GM12878 (cell line): ENCODE measurements at regions not wholly inside any gene's neighbourhood (a gene's known extent, or its start where the extent isn't known, plus 50 kb on each side); places are given as distances from the start of the nearest gene placed in this dataset.

ENCODE experiments used
- ATAC-seq: fragments of 200-7000 bp; cut with Tn5 transposase; 3 replicates; pipeline ENCODE4 v1.9.1; 2020; ENCODE audit warnings: mild to moderate bottlenecking, moderate library complexity
- BruUV-seq: library from RNA; stranded (reverse); fragments of 400-500 nt; replicated peaks from 2 replicates; lab custom pipeline; 2021; lab: Mats Ljungman, UMichigan
- CTCF ChIA-PET: fragments of 300-600 bp; sonication (Branson Sonifier 250); formaldehyde crosslinking; extraction: SDS; loops from one replicate; lab custom pipeline; 2021; ENCODE audit warnings: inconsistent platforms; lab: Yijun Ruan, JAX
- POLR2A ChIA-PET: fragments of 350-600 bp; formaldehyde crosslinking; extraction: SDS; loops from one replicate; lab custom pipeline; 2021; ENCODE audit warnings: inconsistent platforms; lab: Charles Lee
- RAD21 ChIA-PET: fragments of 300-600 bp; sonication (Branson Sonifier 250); formaldehyde crosslinking; loops from one replicate; lab custom pipeline; 2023; ENCODE audit warnings: antibody characterized with exemption; ENCODE audit not compliant: unreplicated experiment; lab: Charles Lee
- SMC1A ChIA-PET: fragments of 300-600 bp; sonication (Branson Sonifier 250); formaldehyde crosslinking; loops from one replicate; lab custom pipeline; 2023; ENCODE audit not compliant: unreplicated experiment, uncharacterized antibody; lab: Charles Lee
- DNase-seq: peaks from one replicate; pipeline ENCODE4 v3.0.0-alpha.2; 2011; ENCODE audit warnings: low read depth, low spot score
- FAIRE-seq: peaks from 3 replicates; lab custom pipeline; 2011; peaks lifted over from hg19 to GRCh38; lab: Jason Lieb, UNC
- H2AFZ ChIP-seq: 2 replicates; pipeline ENCODE4 v1.6.0; 2011; ENCODE audit warnings: low read depth, low read length, control low read depth; ENCODE audit not compliant: control insufficient read depth
- H3K27ac ChIP-seq: 2 replicates; pipeline ENCODE4 v1.5.1; 2011; ENCODE audit warnings: control low read depth; ENCODE audit not compliant: control insufficient read depth, insufficient read depth
- H3K27me3 ChIP-seq, 2 experiments: replicated peaks in 1 of 2; 2 replicates each; pipeline versions ENCODE4 v1.6.0 to v1.6.1; 2011; ENCODE audit warnings: low read length in 1 of 2; ENCODE audit not compliant: control insufficient read depth in 2 of 2, insufficient read depth in 2 of 2
- H3K36me3 ChIP-seq, 2 experiments: 2 replicates each; pipeline ENCODE4 v1.5.1; 2011; ENCODE audit warnings: low read length in 1 of 2; ENCODE audit not compliant: control insufficient read depth in 2 of 2, insufficient read depth in 2 of 2
- H3K4me1 ChIP-seq: 2 replicates; pipeline ENCODE4 v1.6.1; 2011; ENCODE audit warnings: mild to moderate bottlenecking, low read length, moderate library complexity, mixed read lengths; ENCODE audit not compliant: control insufficient read depth, insufficient read depth
- H3K4me2 ChIP-seq: 2 replicates; pipeline ENCODE4 v1.6.0; 2011; ENCODE audit warnings: control low read depth; ENCODE audit not compliant: control insufficient read depth, insufficient read depth
- H3K4me3 ChIP-seq: fragments of 200-600 bp; sonication (generic); 2 replicates; pipeline ENCODE4 v1.5.1; 2016
- H3K79me2 ChIP-seq: 2 replicates; pipeline ENCODE4 v1.6.0; 2011; ENCODE audit warnings: low read length; ENCODE audit not compliant: control insufficient read depth, insufficient read depth
- H3K9ac ChIP-seq: 2 replicates; pipeline ENCODE4 v1.8.0; 2011; ENCODE audit warnings: low read length, control low read depth, mixed read lengths; ENCODE audit not compliant: control insufficient read depth, insufficient read depth
- H3K9me3 ChIP-seq: replicated peaks from 3 replicates; pipeline ENCODE4 v1.5.1; 2011; ENCODE audit warnings: mild to moderate bottlenecking, low read length; ENCODE audit not compliant: control insufficient read depth, insufficient read depth
- H4K20me1 ChIP-seq: 2 replicates; pipeline ENCODE4 v1.6.0; 2011; ENCODE audit not compliant: control insufficient read depth, insufficient read depth
- ATF2 ChIP-seq: IDR thresholded peaks from 2 replicates; pipeline ENCODE4 v1.6.1; 2012; ENCODE audit warnings: low read length, inconsistent platforms
- ATF7 ChIP-seq: fragments of 450-650 bp; IDR thresholded peaks from 2 replicates; pipeline ENCODE4 v1.6.1; 2016; ENCODE audit warnings: low read depth, mild to moderate bottlenecking
- HDGF ChIP-seq: fragments of 450-650 bp; IDR thresholded peaks from 2 replicates; pipeline ENCODE4 v1.6.1; 2016; ENCODE audit warnings: antibody characterized with exemption
- NFYB ChIP-seq: IDR thresholded peaks from 2 replicates; pipeline ENCODE4 v1.6.1; 2011; ENCODE audit warnings: low read depth, mild to moderate bottlenecking, low read length, improper control_type of control experiment, moderate library complexity; ENCODE audit not compliant: insufficient read depth
- NR2C2 ChIP-seq: IDR thresholded peaks from 2 replicates; pipeline ENCODE4 v1.6.1; 2011; ENCODE audit warnings: borderline replicate concordance, low read depth; ENCODE audit not compliant: control insufficient read depth, insufficient read length
- SMAD5 ChIP-seq: IDR thresholded peaks from 2 replicates; pipeline ENCODE4 v1.6.1; 2016; ENCODE audit warnings: antibody characterized with exemption, low read depth
- SUZ12 ChIP-seq: fragments of 200-600 bp; sonication (generic); IDR thresholded peaks from one replicate; pipeline ENCODE4 v1.6.1; 2018; ENCODE audit warnings: antibody characterized with exemption, mild to moderate bottlenecking; ENCODE audit not compliant: unreplicated experiment
- TCF7 ChIP-seq: IDR thresholded peaks from 2 replicates; pipeline ENCODE4 v1.6.1; 2014; ENCODE audit warnings: antibody characterized with exemption, borderline replicate concordance
- USF1 ChIP-seq: IDR thresholded peaks from 2 replicates; pipeline ENCODE4 v1.6.1; 2011; ENCODE audit warnings: borderline replicate concordance, low read depth, mild to moderate bottlenecking, moderate library complexity, mixed read lengths, low read length; ENCODE audit not compliant: insufficient read depth; ENCODE audit errors: extremely low read length
- USF2 ChIP-seq: IDR thresholded peaks from 2 replicates; pipeline ENCODE4 v1.6.1; 2011; ENCODE audit warnings: low read depth, low read length, improper control_type of control experiment, borderline replicate concordance
- ZBTB11 ChIP-seq: fragments of 450-650 bp; formaldehyde crosslinking; IDR thresholded peaks from 2 replicates; pipeline ENCODE4 v1.5.0; 2022; ENCODE audit warnings: mild to moderate bottlenecking, missing genetic modification characterization
- WGBS: methylation state at CpG from one replicate; pipeline ENCODE4 v1.1.6; 2016; ENCODE audit warnings: low lambda C conversion rate; ENCODE audit not compliant: insufficient replicate concordance, insufficient coverage; ENCODE audit errors: missing lambda C conversion rate; 5-methylcytosine and 5-hydroxymethylcytosine counted together
- in situ Hi-C: fragments of 300-500 bp; cut with MboI; formaldehyde crosslinking; loops from 9 replicates; pipeline ENCODE4 v1.14.3; 2018; ENCODE audit warnings: mixed read lengths
- intact Hi-C: fragments of 100-400 bp; cut with micrococcal nuclease; formaldehyde crosslinking; loops from one replicate; pipeline ENCODE4 v1.14.2; 2022; ENCODE audit not compliant: unreplicated experiment

- CTCF ChIA-PET: no interaction called here
- RAD21 ChIA-PET: no interaction called here
- no peak for DNase-seq
- Histone ChIP-seq H3K4me1 (no peaks in the 10 kb centered on the region), H3K27me3 (no peaks in the 10 kb centered on the region), H3K79me2 (no peaks in the 10 kb centered on the region), H3K36me3 (no peaks in the 10 kb centered on the region), H3K27ac (no peak overlapping the region), H2AFZ (no peak overlapping the region), H3K9me3 (no peaks in the 10 kb centered on the region; the same call in 2 of the 3 replicates), H4K20me1 (no peaks in the 10 kb centered on the region)
- intact Hi-C loops (no loop called here), in situ Hi-C loops (no loop called here)
- TF ChIP-seq ATF7 (no peak), SMAD5 (no peak), SUZ12 (no peak)
- TF ChIP-seq, all 136 proteins: peak for 0
- POLR2A ChIA-PET: no interaction called here
- H3K4me3 ChIP-seq: no peak overlapping the region
- FAIRE-seq (no peak), ATAC-seq (no peak)
- BruUV-seq: no TSS peak
- no peak overlapping the region for H3K4me2 ChIP-seq
- no peak overlapping the region for H3K9ac ChIP-seq
- WGBS: 20% methylated on average over 4 of the region's 4 CpGs
- SMC1A ChIA-PET: interaction anchor here (0.6 kb wide), 1 partner anchor 951 kb away, joined by 3 read pairs; no protein-coding TSS in a partner anchor
Measured at GRCh38 chr19:29450812-29451211, 75.0 kb upstream of the VSTM2B start.

GRCh38 chr19:29454109-29454508 is 71.7 kb upstream of the VSTM2B start:
- BruUV-seq: no TSS peak
- WGBS: 58% methylated on average over 15 of the region's 15 CpGs
- H3K9me3 ChIP-seq: peaks cover 2% of the 10 kb centered on the region; the same call in 1 of the 3 replicates
- no peak for FAIRE-seq
- ChIA-PET POLR2A (no interaction called here), SMC1A (no interaction called here), RAD21 (no interaction called here), CTCF (no interaction called here)
- no peak for DNase-seq
- in situ Hi-C loops: no loop called here
- H3K27ac ChIP-seq: no peak overlapping the region
- no peak overlapping the region for H3K9ac ChIP-seq
- no peak overlapping the region for H3K4me3 ChIP-seq
- H3K4me2 ChIP-seq: no peak overlapping the region
- no peaks in the 10 kb centered on the region for H4K20me1 ChIP-seq
- intact Hi-C loops: no loop called here
- H2AFZ ChIP-seq: no peak overlapping the region
- H3K79me2 ChIP-seq: no peaks in the 10 kb centered on the region
- ATAC-seq: no peak
- H3K27me3 ChIP-seq: no peaks in the 10 kb centered on the region
- no peaks in the 10 kb centered on the region for H3K36me3 ChIP-seq
- H3K4me1 ChIP-seq: no peaks in the 10 kb centered on the region
- no peak for TF ChIP-seq TCF7
- TF ChIP-seq USF2: no peak
- TF ChIP-seq USF1: no peak
- no peak for TF ChIP-seq ZBTB11
- TF ChIP-seq HDGF: no peak
- TF ChIP-seq NFYB: no peak
- no peak for TF ChIP-seq ATF2
- no peak for TF ChIP-seq NR2C2
